ENCODE measurements at regions not wholly inside any gene's neighbourhood (a gene's known extent, or its start where the extent isn't known, plus 50 kb on each side); places are given as distances from the start of the nearest gene placed in this dataset.

GRCh38 chr6:4224067-4224978, 88.9 kb upstream of the ECI2 start:
- TF ChIP-seq, protein P1, sequence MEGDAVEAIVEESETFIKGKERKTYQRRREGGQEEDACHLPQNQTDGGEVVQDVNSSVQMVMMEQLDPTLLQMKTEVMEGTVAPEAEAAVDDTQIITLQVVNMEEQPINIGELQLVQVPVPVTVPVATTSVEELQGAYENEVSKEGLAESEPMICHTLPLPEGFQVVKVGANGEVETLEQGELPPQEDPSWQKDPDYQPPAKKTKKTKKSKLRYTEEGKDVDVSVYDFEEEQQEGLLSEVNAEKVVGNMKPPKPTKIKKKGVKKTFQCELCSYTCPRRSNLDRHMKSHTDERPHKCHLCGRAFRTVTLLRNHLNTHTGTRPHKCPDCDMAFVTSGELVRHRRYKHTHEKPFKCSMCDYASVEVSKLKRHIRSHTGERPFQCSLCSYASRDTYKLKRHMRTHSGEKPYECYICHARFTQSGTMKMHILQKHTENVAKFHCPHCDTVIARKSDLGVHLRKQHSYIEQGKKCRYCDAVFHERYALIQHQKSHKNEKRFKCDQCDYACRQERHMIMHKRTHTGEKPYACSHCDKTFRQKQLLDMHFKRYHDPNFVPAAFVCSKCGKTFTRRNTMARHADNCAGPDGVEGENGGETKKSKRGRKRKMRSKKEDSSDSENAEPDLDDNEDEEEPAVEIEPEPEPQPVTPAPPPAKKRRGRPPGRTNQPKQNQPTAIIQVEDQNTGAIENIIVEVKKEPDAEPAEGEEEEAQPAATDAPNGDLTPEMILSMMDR (IDR thresholded peaks at IDR 0.05; ENCODE audit: low read depth, low read length) = no peak
- no peak for TF ChIP-seq POLR2A (IDR thresholded peaks at IDR 0.05; ENCODE audit: extremely low read depth, insufficient read length)
- no peak for TF ChIP-seq MYC (IDR thresholded peaks at IDR 0.05; ENCODE audit: low read depth, low read length)
- TF ChIP-seq, protein P2, sequence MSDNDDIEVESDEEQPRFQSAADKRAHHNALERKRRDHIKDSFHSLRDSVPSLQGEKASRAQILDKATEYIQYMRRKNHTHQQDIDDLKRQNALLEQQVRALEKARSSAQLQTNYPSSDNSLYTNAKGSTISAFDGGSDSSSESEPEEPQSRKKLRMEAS (IDR thresholded peaks at IDR 0.05; ENCODE audit: low read depth, low read length) = no peak
